ENCODE measurements at regions not wholly inside any gene's neighbourhood (a gene's known extent, or its start where the extent isn't known, plus 50 kb on each side); places are given as distances from the start of the nearest gene placed in this dataset.

GRCh38 chr1:221468546-221468945 lies 273.3 kb downstream of the DUSP10 start:
- no peak overlapping the region for H3K27ac ChIP-seq
- H3K27me3 ChIP-seq (ENCODE audit: insufficient read depth, low read depth, severe bottlenecking) = no peaks in the 10 kb centered on the region
- no peaks in the 10 kb centered on the region for H3K9me3 ChIP-seq (ENCODE audit: severe bottlenecking)
- no peaks in the 10 kb centered on the region for H3K36me3 ChIP-seq
- no peak for DNase-seq
- no peak overlapping the region for H3K4me3 ChIP-seq (ENCODE audit: low read depth, low read length)
- TF ChIP-seq, protein P1, sequence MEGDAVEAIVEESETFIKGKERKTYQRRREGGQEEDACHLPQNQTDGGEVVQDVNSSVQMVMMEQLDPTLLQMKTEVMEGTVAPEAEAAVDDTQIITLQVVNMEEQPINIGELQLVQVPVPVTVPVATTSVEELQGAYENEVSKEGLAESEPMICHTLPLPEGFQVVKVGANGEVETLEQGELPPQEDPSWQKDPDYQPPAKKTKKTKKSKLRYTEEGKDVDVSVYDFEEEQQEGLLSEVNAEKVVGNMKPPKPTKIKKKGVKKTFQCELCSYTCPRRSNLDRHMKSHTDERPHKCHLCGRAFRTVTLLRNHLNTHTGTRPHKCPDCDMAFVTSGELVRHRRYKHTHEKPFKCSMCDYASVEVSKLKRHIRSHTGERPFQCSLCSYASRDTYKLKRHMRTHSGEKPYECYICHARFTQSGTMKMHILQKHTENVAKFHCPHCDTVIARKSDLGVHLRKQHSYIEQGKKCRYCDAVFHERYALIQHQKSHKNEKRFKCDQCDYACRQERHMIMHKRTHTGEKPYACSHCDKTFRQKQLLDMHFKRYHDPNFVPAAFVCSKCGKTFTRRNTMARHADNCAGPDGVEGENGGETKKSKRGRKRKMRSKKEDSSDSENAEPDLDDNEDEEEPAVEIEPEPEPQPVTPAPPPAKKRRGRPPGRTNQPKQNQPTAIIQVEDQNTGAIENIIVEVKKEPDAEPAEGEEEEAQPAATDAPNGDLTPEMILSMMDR (IDR thresholded peaks at IDR 0.05; ENCODE audit: low read depth, low read length) = no peak

- Histone ChIP-seq H3K27ac (no peak overlapping the region), H3K27me3 (ENCODE audit: insufficient read depth, low read depth, severe bottlenecking) (no peaks in the 10 kb centered on the region), H3K9me3 (ENCODE audit: severe bottlenecking) (no peaks in the 10 kb centered on the region), H3K4me3 (ENCODE audit: low read depth, low read length) (no peak overlapping the region), H3K36me3 (no peaks in the 10 kb centered on the region)
- no peak for DNase-seq
- TF ChIP-seq, protein P1 (IDR thresholded peaks at IDR 0.05; ENCODE audit: low read depth, low read length) = no peak
These were observed 272.4 kb downstream of the DUSP10 start for GRCh38 chr1:221469476-221469875.

DNA sequence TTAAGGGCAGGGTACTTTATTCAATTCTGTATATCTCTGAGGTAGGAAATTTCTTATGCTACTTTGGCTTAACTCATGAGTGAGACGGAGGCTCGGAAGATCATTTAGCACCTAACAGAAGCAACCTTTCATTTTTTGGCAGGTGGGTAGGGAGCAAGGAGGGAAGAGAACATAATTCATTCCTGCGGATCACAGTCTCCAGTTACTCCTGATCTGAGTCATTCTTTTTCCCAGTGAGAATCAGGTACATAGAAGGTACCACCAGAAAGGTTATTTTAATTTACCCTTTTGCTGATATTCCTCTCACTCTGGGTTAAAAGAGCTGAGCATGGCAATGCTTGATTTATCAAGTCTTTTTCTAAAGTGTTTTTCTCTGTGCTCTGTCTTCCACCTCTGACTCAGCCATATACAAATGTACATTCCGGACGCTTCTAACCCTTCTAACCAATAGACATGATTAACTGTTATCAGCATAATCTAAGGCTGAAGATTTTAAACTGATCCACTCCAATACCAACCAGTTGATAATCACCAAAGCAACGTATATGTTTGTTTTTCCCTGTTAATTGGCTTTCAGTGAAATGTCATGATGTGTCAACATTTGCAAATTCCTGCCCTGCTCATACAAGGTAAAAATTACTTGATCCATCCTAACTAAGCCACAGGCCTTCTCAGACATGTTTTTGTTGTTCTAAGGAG lies 271.7 kb downstream of the DUSP10 start:
- Histone ChIP-seq H3K27ac (no peak overlapping the region), H3K4me3 (ENCODE audit: low read depth, low read length) (no peak overlapping the region), H3K36me3 (no peaks in the 10 kb centered on the region), H3K27me3 (ENCODE audit: insufficient read depth, low read depth, severe bottlenecking) (no peaks in the 10 kb centered on the region), H3K9me3 (ENCODE audit: severe bottlenecking) (no peaks in the 10 kb centered on the region)
- DNase-seq = no peak
- TF ChIP-seq, protein P1 (IDR thresholded peaks at IDR 0.05; ENCODE audit: low read depth, low read length) = no peak

DNA sequence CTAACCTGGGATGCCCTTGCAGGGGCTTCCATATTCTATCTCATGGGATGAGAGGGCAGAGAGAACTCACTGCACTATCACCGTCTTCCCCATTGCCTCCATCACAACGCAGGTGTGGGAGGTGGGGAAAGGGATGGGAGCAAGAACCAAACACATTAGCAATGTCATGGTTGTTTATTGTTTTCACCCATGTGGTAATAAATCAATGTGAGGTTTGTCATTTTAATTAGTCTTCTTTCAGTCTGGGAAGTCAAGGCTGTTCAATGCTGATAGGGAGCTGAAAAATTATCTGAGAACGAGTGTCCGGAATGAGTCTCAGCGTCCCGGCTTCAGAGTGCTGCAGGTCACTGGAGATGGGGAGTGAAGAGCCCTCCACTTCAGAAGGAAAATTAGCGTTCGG lies 268.5 kb downstream of the DUSP10 start:
- Histone ChIP-seq H3K27ac (no peak overlapping the region), H3K27me3 (ENCODE audit: insufficient read depth, low read depth, severe bottlenecking) (no peaks in the 10 kb centered on the region), H3K9me3 (ENCODE audit: severe bottlenecking) (no peaks in the 10 kb centered on the region), H3K36me3 (no peaks in the 10 kb centered on the region), H3K4me3 (ENCODE audit: low read depth, low read length) (no peak overlapping the region)
- no peak for DNase-seq
- TF ChIP-seq, protein P1 (IDR thresholded peaks at IDR 0.05; ENCODE audit: low read depth, low read length) = no peak

DNA sequence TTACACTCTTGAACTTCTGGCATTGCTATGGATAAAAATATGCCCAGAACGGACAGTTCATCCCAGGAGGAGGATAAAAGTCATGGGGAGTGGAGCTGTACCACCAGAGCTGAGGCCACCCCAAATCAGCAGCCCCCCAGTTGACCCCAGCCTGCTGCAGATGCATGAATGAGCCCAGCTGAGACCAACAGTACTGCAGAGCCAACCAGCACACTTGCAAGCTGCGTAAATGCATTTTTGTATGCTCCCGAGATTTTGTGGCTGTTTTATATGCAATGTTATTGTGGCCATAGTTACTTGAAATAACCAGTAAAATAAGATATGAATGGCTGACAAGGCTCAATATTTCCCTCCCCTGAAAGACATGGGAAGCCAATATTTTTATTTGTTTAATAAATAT lies 264.6 kb downstream of the DUSP10 start:
- Histone ChIP-seq H3K9me3 (ENCODE audit: severe bottlenecking) (no peaks in the 10 kb centered on the region), H3K27ac (no peak overlapping the region), H3K4me3 (ENCODE audit: low read depth, low read length) (no peak overlapping the region), H3K27me3 (ENCODE audit: insufficient read depth, low read depth, severe bottlenecking) (no peaks in the 10 kb centered on the region), H3K36me3 (no peaks in the 10 kb centered on the region)
- no peak for DNase-seq
- TF ChIP-seq, protein P1 (IDR thresholded peaks at IDR 0.05; ENCODE audit: low read depth, low read length) = no peak
